ENCODE measurements at regions not wholly inside any gene's neighbourhood (a gene's known extent, or its start where the extent isn't known, plus 50 kb on each side); places are given as distances from the start of the nearest gene placed in this dataset.

- POLR2A ChIA-PET: interaction anchor here (1.0 kb wide), 1 partner anchor 355 kb away, joined by 3 read pairs; no protein-coding TSS in a partner anchor
- DNase-seq (ENCODE audit: low read depth, low spot score) (no peak), FAIRE-seq (no peak)
- intact Hi-C loops (cut with micrococcal nuclease): no loop called here
- Histone ChIP-seq H3K4me1 (ENCODE audit: control insufficient read depth, extremely low read depth, insufficient read depth, low read length) (no peaks in the 10 kb centered on the region), H3K36me3 (ENCODE audit: control insufficient read depth in 2 of 2, extremely low read depth in 1 of 2, insufficient read depth in 2 of 2, low read length in 2 of 2) (no peaks in the 10 kb centered on the region), H3K27me3 (ENCODE audit: control insufficient read depth in 2 of 2, insufficient read depth in 2 of 2, low read length in 2 of 2) (no peaks in the 10 kb centered on the region), H3K4me2 (ENCODE audit: insufficient read depth, low read length) (no peak overlapping the region), H3K9me3 (replicated peaks; ENCODE audit: control insufficient read depth, insufficient read depth, low read length) (no peaks in the 10 kb centered on the region), H3K9ac (replicated peaks; ENCODE audit: extremely low read depth, insufficient read depth, low read length) (no peak overlapping the region), H4K20me1 (replicated peaks; ENCODE audit: control insufficient read depth, extremely low read depth, insufficient read depth, low read length) (no peaks in the 10 kb centered on the region), H2AFZ (ENCODE audit: low read depth, low read length) (no peak overlapping the region), H3K9me1 (replicated peaks; ENCODE audit: control insufficient read depth, extremely low read depth, insufficient read depth, low read length) (no peaks in the 10 kb centered on the region), H3K27ac (ENCODE audit: insufficient read depth, low read depth, low read length) (no peak overlapping the region), H3K79me2 (ENCODE audit: control insufficient read depth, insufficient read depth, low read length) (no peaks in the 10 kb centered on the region), H3K4me3 (replicated peaks in 1 of 3; ENCODE audit: insufficient read depth in 1 of 3, low read depth in 1 of 3, low read length in 3 of 3) (no peak overlapping the region)
- dilution Hi-C loops (cut with MboI; ENCODE audit: extremely low pct_ligation_motif_present, low sequenced_read_pairs): no loop called here
- TF ChIP-seq POLR2A (IDR thresholded peaks at IDR 0.05; ENCODE audit: low read depth, low read length): no peak
- no peak for TF ChIP-seq CTCF (IDR thresholded peaks at IDR 0.05; ENCODE audit: extremely low read depth in 1 of 2, insufficient read depth in 1 of 2, low read depth in 1 of 2, low read length in 2 of 2)
- no peak for TF ChIP-seq EZH2 (IDR thresholded peaks at IDR 0.05; ENCODE audit: borderline replicate concordance, low read depth, low read length, severe bottlenecking)
- TF ChIP-seq GATA2 (IDR thresholded peaks at IDR 0.05; ENCODE audit: insufficient read depth, insufficient read length, low read depth, low read length): no peak
- no peak for TF ChIP-seq MAX (IDR thresholded peaks at IDR 0.05; ENCODE audit: insufficient read depth, insufficient read length)
- TF ChIP-seq JUN (IDR thresholded peaks at IDR 0.05; ENCODE audit: borderline replicate concordance, insufficient read depth, insufficient read length, low read depth): no peak
- TF ChIP-seq FOS (IDR thresholded peaks at IDR 0.05; ENCODE audit: borderline replicate concordance, insufficient read depth, low read length): no peak
- CTCF ChIA-PET: interaction anchor here (1.2 kb wide), 1 partner anchor 192 kb away, joined by 3 read pairs; no protein-coding TSS in a partner anchor
- BruUV-seq (replicated peaks): no TSS peak
Measured at GRCh38 chr3:31125413-31126020, 231.1 kb upstream of the GADL1 start.

Measured in endothelial cell of umbilical vein (primary cell).